Neural progenitor cell (in vitro differentiated cells): ENCODE measurements at regions not wholly inside any gene's neighbourhood (a gene's known extent, or its start where the extent isn't known, plus 50 kb on each side); places are given as distances from the start of the nearest gene placed in this dataset.

Experiments
- CTCF ChIP-seq: fragments of 200-600 bp; sonication (generic); IDR thresholded peaks from 2 replicates; pipeline ENCODE4 v1.5.1; 2017; ENCODE audit warnings: antibody characterized with exemption, mild to moderate bottlenecking
- EZH2 ChIP-seq: fragments of 200-600 bp; sonication (generic); IDR thresholded peaks from 2 replicates; pipeline ENCODE4 v1.6.1; 2017; ENCODE audit warnings: antibody characterized with exemption, mild to moderate bottlenecking, moderate library complexity
- EZH2phosphoT487 ChIP-seq: fragments of 200-600 bp; sonication (generic); IDR thresholded peaks from 2 replicates; pipeline ENCODE4 v1.6.1; 2017; ENCODE audit warnings: antibody characterized with exemption

- TF ChIP-seq CTCF (no peak), EZH2 (no peak), EZH2phosphoT487 (no peak)
These were observed 64.0 kb upstream of the IGFBPL1 start for GRCh38 chr9:38488156-38488698.
